HCT116 (cell line): ENCODE measurements at regions not wholly inside any gene's neighbourhood (a gene's known extent, or its start where the extent isn't known, plus 50 kb on each side); places are given as distances from the start of the nearest gene placed in this dataset.

Source experiments
- ATAC-seq: fragments of 200-7000 bp; cut with Tn5 transposase; 2 replicates; pipeline ENCODE4 v1.9.1; 2020; ENCODE audit warnings: mild to moderate bottlenecking, moderate library complexity
- BruUV-seq: library from RNA; stranded (reverse); fragments of 400-500 nt; replicated peaks from 2 replicates; lab custom pipeline; 2021; lab: Mats Ljungman, UMichigan
- CTCF ChIA-PET: fragments of 300-600 bp; sonication (Branson Sonifier 250); formaldehyde crosslinking; loops from one replicate; lab custom pipeline; 2021; ENCODE audit warnings: antibody characterized with exemption; lab: Charles Lee
- POLR2A ChIA-PET: fragments of 300-600, 350-600 bp; sonication (Branson Sonifier 250); formaldehyde crosslinking; loops from one replicate; lab custom pipeline; 2021; ENCODE audit warnings: antibody characterized with exemption; lab: Charles Lee
- RAD21 ChIA-PET, 2 experiments: fragments of 300-600 bp; sonication (Branson Sonifier 250); formaldehyde crosslinking; loops; one replicate each; lab custom pipeline; 2023; ENCODE audit warnings: low total read pairs in 2 of 2; ENCODE audit not compliant: uncharacterized antibody in 2 of 2, unreplicated experiment in 2 of 2, low non-redundant PET in 1 of 2; lab: Charles Lee
- DNase-seq: peaks from one replicate; pipeline ENCODE4 v3.0.0-alpha.2; 2010; ENCODE audit warnings: low read depth, low spot score
- H2AFZ ChIP-seq: fragments of 200-600 bp; shearing (Covaris generic), sonication (generic); 2 replicates; pipeline ENCODE4 v1.6.1; 2017; ENCODE audit warnings: low read depth, mixed run types, mixed read lengths, antibody characterized with exemption, low read length; ENCODE audit not compliant: poor library complexity, severe bottlenecking
- H3K27ac ChIP-seq: 2 replicates; pipeline ENCODE4 v1.5.1; 2012; ENCODE audit warnings: low read depth, low read length
- H3K27me3 ChIP-seq: fragments of 200-600 bp; sonication (generic); 2 replicates; pipeline ENCODE4 v1.6.1; 2016; ENCODE audit warnings: mixed run types, low read length, mixed read lengths; ENCODE audit not compliant: insufficient read depth
- H3K36me3 ChIP-seq, 2 experiments: fragments of 200-500 bp in 1 of 2; fragments of 200-600 bp in 1 of 2; sonication (Bioruptor generic) in 1 of 2; sonication (generic) in 1 of 2; 2 replicates each; pipeline versions ENCODE4 v1.5.1 to v1.6.1; 2014 to 2016; ENCODE audit warnings: low read length in 2 of 2, inconsistent platforms in 1 of 2, mixed read lengths in 1 of 2, mixed run types in 1 of 2; ENCODE audit not compliant: insufficient read depth in 2 of 2, control insufficient read depth in 1 of 2
- H3K4me1 ChIP-seq, 2 experiments: fragments of 200-600 bp in 1 of 2; sonication (generic) in 1 of 2; 2 replicates each; pipeline versions ENCODE4 v1.5.1 to v1.6.1; 2012 to 2017; ENCODE audit warnings: low read length in 2 of 2, inconsistent platforms in 1 of 2, mild to moderate bottlenecking in 1 of 2, mixed read lengths in 1 of 2, mixed run types in 1 of 2, moderate library complexity in 1 of 2; ENCODE audit not compliant: insufficient read depth in 2 of 2, control insufficient read depth in 1 of 2
- H3K4me2 ChIP-seq: fragments of 200-600 bp; sonication (generic); 2 replicates; pipeline ENCODE4 v1.6.1; 2017; ENCODE audit warnings: mixed run types, low read length, mixed read lengths
- H3K4me3 ChIP-seq, 2 experiments: fragments of 200-600 bp in 1 of 2; sonication (generic) in 1 of 2; replicated peaks in 1 of 2; 2 replicates each; pipeline ENCODE4 v1.5.1; 2011 to 2016; ENCODE audit warnings: low read length in 2 of 2, control low read depth in 1 of 2, low read depth in 1 of 2, mild to moderate bottlenecking in 1 of 2, mixed read lengths in 1 of 2, mixed run types in 1 of 2
- H3K79me2 ChIP-seq: fragments of 200-600 bp; sonication (generic); 2 replicates; pipeline ENCODE4 v1.6.1; 2017; ENCODE audit warnings: mild to moderate bottlenecking, mixed run types, low read length, moderate library complexity, mixed read lengths; ENCODE audit not compliant: insufficient read depth
- H3K9ac ChIP-seq: fragments of 200-600 bp; sonication (generic); 2 replicates; pipeline ENCODE4 v1.6.1; 2016; ENCODE audit warnings: low read length, mixed read lengths
- H3K9me2 ChIP-seq: fragments of 200-600 bp; sonication (generic), shearing (Covaris generic); 2 replicates; pipeline ENCODE4 v1.6.1; 2017; ENCODE audit warnings: mixed run types, mild to moderate bottlenecking, moderate library complexity; ENCODE audit not compliant: insufficient read depth
- H3K9me3 ChIP-seq, 2 experiments: fragments of 200-500 bp in 1 of 2; fragments of 200-600 bp in 1 of 2; sonication (Bioruptor generic) in 1 of 2; sonication (generic) in 1 of 2; 2 replicates each; pipeline ENCODE4 v1.6.1; 2014 to 2017; ENCODE audit warnings: low read length in 2 of 2, mixed read lengths in 2 of 2, inconsistent platforms in 1 of 2, low read depth in 1 of 2, mild to moderate bottlenecking in 1 of 2, mixed run types in 1 of 2, moderate library complexity in 1 of 2; ENCODE audit not compliant: control insufficient read depth in 1 of 2, insufficient read depth in 1 of 2
- H4K20me1 ChIP-seq: fragments of 200-600 bp; sonication (generic), shearing (Covaris generic); 2 replicates; pipeline ENCODE4 v1.6.1; 2017; ENCODE audit warnings: mixed run types, mild to moderate bottlenecking, moderate library complexity; ENCODE audit not compliant: insufficient read depth
- CEBPB ChIP-seq: IDR thresholded peaks from 2 replicates; pipeline ENCODE4 v1.6.1; 2012; ENCODE audit warnings: low read depth
- ELF1 ChIP-seq: IDR thresholded peaks from 2 replicates; pipeline ENCODE4 v1.6.1; 2012; ENCODE audit warnings: low read depth, borderline replicate concordance
- EZH2 ChIP-seq: fragments of 200-600 bp; sonication (generic); IDR thresholded peaks from 2 replicates; pipeline ENCODE4 v1.6.1; 2017; ENCODE audit warnings: antibody characterized with exemption, mixed run types
- EZH2phosphoT487 ChIP-seq: fragments of 200-600 bp; IDR thresholded peaks from 2 replicates; pipeline ENCODE4 v1.6.1; 2018; ENCODE audit warnings: antibody characterized with exemption, borderline replicate concordance
- JUND ChIP-seq: IDR thresholded peaks from 2 replicates; pipeline ENCODE4 v1.6.1; 2012
- SIN3A ChIP-seq: IDR thresholded peaks from 2 replicates; pipeline ENCODE4 v1.6.1; 2012; ENCODE audit warnings: low read depth
- SRF ChIP-seq: IDR thresholded peaks from 2 replicates; pipeline ENCODE4 v1.6.1; 2012; ENCODE audit warnings: low read depth
- TCF7L2 ChIP-seq: IDR thresholded peaks from 2 replicates; pipeline ENCODE4 v1.7.0; 2011; ENCODE audit warnings: borderline replicate concordance, inconsistent platforms; ENCODE audit not compliant: insufficient read depth, insufficient read length; ENCODE audit errors: extremely low read depth
- ZNF274 ChIP-seq: fragments of 200-500 bp; sonication (Bioruptor generic); IDR thresholded peaks from 2 replicates; pipeline ENCODE4 v1.6.1; 2014; ENCODE audit warnings: mild to moderate bottlenecking, low read depth, low read length, inconsistent platforms
- intact Hi-C: fragments of 100-400 bp; cut with micrococcal nuclease; formaldehyde crosslinking; loops from 2 replicates; pipeline ENCODE4 v1.10.0; 2022
- TF ChIP-seq, protein P1 (sequence below), 3 experiments: fragments of 200-600 bp in 1 of 3; sonication (generic) in 1 of 3; IDR thresholded peaks in 2 of 3; conservative IDR thresholded peaks in 1 of 3; 2 replicates each; pipeline ENCODE4 v1.5.1; 2012 to 2017; ENCODE audit warnings: low read depth in 2 of 3, low read length in 2 of 3, antibody characterized with exemption in 1 of 3, borderline replicate concordance in 1 of 3, control low read depth in 1 of 3, mild to moderate bottlenecking in 1 of 3, mixed read lengths in 1 of 3, mixed run types in 1 of 3, moderate library complexity in 1 of 3; ENCODE audit not compliant: insufficient read depth in 1 of 3

DNA sequence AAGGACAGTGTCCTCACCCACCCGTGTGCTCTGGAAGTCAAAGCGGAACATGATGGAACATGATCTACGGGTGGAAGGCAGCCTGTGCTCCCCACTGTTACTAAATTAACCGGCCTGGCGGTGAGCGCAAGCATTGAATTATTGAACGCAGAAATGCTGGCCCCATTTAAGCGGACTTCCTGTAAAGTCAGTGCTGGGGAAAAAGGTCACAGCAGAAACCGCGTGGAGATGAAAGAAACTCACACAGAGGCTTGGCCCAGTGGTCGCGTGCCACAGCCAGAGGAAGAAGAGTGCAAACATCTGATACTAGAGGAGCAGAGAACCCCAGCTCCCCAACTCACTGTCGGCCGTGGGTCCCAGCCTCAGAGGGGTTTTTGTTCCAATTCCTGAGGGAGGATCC is 321.2 kb downstream of the ADGRD1 start (continued):
- TF ChIP-seq, protein P1, sequence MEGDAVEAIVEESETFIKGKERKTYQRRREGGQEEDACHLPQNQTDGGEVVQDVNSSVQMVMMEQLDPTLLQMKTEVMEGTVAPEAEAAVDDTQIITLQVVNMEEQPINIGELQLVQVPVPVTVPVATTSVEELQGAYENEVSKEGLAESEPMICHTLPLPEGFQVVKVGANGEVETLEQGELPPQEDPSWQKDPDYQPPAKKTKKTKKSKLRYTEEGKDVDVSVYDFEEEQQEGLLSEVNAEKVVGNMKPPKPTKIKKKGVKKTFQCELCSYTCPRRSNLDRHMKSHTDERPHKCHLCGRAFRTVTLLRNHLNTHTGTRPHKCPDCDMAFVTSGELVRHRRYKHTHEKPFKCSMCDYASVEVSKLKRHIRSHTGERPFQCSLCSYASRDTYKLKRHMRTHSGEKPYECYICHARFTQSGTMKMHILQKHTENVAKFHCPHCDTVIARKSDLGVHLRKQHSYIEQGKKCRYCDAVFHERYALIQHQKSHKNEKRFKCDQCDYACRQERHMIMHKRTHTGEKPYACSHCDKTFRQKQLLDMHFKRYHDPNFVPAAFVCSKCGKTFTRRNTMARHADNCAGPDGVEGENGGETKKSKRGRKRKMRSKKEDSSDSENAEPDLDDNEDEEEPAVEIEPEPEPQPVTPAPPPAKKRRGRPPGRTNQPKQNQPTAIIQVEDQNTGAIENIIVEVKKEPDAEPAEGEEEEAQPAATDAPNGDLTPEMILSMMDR (IDR thresholded peaks at IDR 0.05 in 2 of 3, conservative IDR thresholded peaks at IDR 0.05 in 1 of 3; ENCODE audit: borderline replicate concordance in 1 of 3, insufficient read depth in 1 of 3, low read depth in 2 of 3, low read length in 2 of 3) = no peak
- TF ChIP-seq, all 23 proteins: peak for 0

DNA sequence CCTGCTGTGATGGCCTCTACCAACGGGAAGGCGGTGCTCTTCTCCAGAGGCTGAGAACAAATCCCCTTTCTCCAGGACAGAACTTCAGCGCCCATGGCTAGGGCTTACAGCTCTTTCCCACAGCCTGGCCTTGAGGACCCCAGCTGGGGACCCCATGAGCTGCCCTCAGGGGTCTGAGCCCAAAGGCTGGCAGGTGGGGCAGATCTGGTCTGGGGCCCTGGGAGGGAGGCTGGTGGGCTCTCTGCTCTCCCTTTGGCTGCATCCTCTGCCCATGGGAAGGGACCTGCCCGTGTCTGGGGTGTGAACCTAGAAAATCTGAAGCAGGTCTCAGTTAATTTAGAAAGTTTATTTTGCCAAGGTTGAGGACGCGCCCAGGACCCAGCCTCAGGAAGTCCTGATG is 322.1 kb downstream of the ADGRD1 start:
- TF ChIP-seq CEBPB (no peak), TCF7L2 (no peak), ZNF274 (no peak), ELF1 (no peak), JUND (no peak), EZH2 (no peak), SRF (no peak), SIN3A (no peak), EZH2phosphoT487 (no peak)
- H3K27ac ChIP-seq = no peak overlapping the region
- no peak for DNase-seq

More for the DNA sequence above, 322.1 kb downstream of the ADGRD1 start:
- H3K9me2 ChIP-seq = no peaks in the 10 kb centered on the region
- H2AFZ ChIP-seq = no peak overlapping the region
- no peaks in the 10 kb centered on the region for H3K36me3 ChIP-seq
- no peaks in the 10 kb centered on the region for H3K79me2 ChIP-seq
- ChIA-PET CTCF (no interaction called here), RAD21 (no interaction called here), POLR2A (no interaction called here)
- H3K4me1 ChIP-seq = no peaks in the 10 kb centered on the region
- no peaks in the 10 kb centered on the region for H4K20me1 ChIP-seq
- H3K4me2 ChIP-seq = no peak overlapping the region
- no peak overlapping the region for H3K4me3 ChIP-seq
- no peaks in the 10 kb centered on the region for H3K27me3 ChIP-seq
- BruUV-seq = no TSS peak
- H3K9me3 ChIP-seq = no peaks in the 10 kb centered on the region
- ATAC-seq = no peak
- intact Hi-C loops = no loop called here
- no peak overlapping the region for H3K9ac ChIP-seq
